ENCODE measurements at regions not wholly inside any gene's neighbourhood (a gene's known extent, or its start where the extent isn't known, plus 50 kb on each side); places are given as distances from the start of the nearest gene placed in this dataset.

DNA sequence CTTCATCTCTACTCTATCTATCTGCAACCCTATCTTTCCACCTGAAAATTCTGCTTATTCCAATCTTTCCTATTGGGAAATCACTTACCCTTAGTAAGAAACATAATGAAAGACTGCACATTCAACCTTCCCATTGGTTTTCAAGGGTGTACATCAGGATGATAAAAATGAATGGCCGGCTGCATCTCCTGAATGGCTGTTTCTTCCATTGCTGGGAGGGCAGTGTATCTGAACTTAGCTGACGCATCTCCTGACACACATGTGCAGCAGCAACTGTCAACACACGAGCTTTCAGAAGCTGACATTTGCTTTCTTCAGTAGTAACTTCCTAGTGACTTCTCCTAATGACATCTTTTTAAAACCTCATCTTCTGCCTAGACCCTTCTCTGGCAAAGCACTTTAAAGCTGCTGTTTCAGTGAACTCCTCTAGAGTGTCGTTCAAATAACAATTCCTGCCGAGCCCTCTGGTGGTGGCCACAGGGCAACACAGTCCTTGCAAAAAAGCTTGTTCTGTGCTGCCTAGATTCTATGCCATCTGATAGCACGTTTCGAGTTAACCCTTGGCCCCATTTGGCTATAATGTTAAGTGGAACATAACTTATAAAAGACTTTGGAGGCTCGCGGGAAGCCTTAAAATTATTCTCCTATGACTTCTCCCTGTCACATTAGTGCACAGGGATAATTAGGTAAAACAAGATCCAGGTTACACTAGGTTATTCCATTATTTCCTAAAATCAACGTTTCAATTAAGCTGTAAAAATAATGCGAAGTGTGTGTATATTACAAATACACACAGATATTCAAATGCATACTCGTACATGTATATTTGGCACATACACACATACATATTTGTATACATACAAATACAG lies 2340.7 kb downstream of the PCDH7 start:
- peak; percentile 94 for TF ChIP-seq CTCF (IDR thresholded peaks at IDR 0.05)
- no peak for TF ChIP-seq EZH2 (IDR thresholded peaks at IDR 0.05)
- no peak for TF ChIP-seq EZH2phosphoT487 (IDR thresholded peaks at IDR 0.05)

Measured in neural progenitor cell (in vitro differentiated cells).